ENCODE measurements at regions not wholly inside any gene's neighbourhood (a gene's known extent, or its start where the extent isn't known, plus 50 kb on each side); places are given as distances from the start of the nearest gene placed in this dataset.

GRCh38 chr3:22495791-22496190 lies 707.3 kb upstream of the UBE2E2 start:
- DNase-seq = no peak

- no peak for DNase-seq
Observed at GRCh38 chr3:22496641-22497040, 706.5 kb upstream of the UBE2E2 start.

- no peak for DNase-seq
Observed at GRCh38 chr3:22506871-22507270, 696.3 kb upstream of the UBE2E2 start.

GRCh38 chr3:22507709-22508108 lies 695.4 kb upstream of the UBE2E2 start:
- no peak for DNase-seq

- no peak for DNase-seq
Observed at GRCh38 chr3:22523925-22524324, 679.2 kb upstream of the UBE2E2 start.

- no peak for DNase-seq
Observed at GRCh38 chr3:22526266-22526837, 676.8 kb upstream of the UBE2E2 start.

- no peak for DNase-seq
Observed at GRCh38 chr3:22536541-22536940, 666.6 kb upstream of the UBE2E2 start.

GRCh38 chr3:22537560-22537959 lies 665.6 kb upstream of the UBE2E2 start:
- no peak for DNase-seq

- DNase-seq = no peak
Observed at GRCh38 chr3:22542311-22542710, 660.8 kb upstream of the UBE2E2 start.

GRCh38 chr3:22555753-22556435 lies 647.2 kb upstream of the UBE2E2 start:
- no peak for DNase-seq

- no peak for DNase-seq
Observed at GRCh38 chr3:22565393-22565792, 637.7 kb upstream of the UBE2E2 start.

GRCh38 chr3:22568285-22568684 lies 634.8 kb upstream of the UBE2E2 start:
- no peak for DNase-seq

- DNase-seq = no peak
Observed at GRCh38 chr3:22569570-22569969, 633.6 kb upstream of the UBE2E2 start.

- DNase-seq = no peak
Observed at GRCh38 chr3:22581007-22581406, 622.1 kb upstream of the UBE2E2 start.

- DNase-seq = no peak
Observed at GRCh38 chr3:22582266-22582665, 620.9 kb upstream of the UBE2E2 start.

GRCh38 chr3:22585504-22585903 lies 617.6 kb upstream of the UBE2E2 start:
- no peak for DNase-seq

- no peak for DNase-seq
Observed at GRCh38 chr3:22585911-22586310, 617.2 kb upstream of the UBE2E2 start.

GRCh38 chr3:22587446-22587845 lies 615.7 kb upstream of the UBE2E2 start:
- DNase-seq = no peak

- no peak for DNase-seq
Observed at GRCh38 chr3:22593638-22594037, 609.5 kb upstream of the UBE2E2 start.

- DNase-seq = no peak
Observed at GRCh38 chr3:22594990-22595389, 608.1 kb upstream of the UBE2E2 start.

- DNase-seq = no peak
Observed at GRCh38 chr3:22606461-22606860, 596.7 kb upstream of the UBE2E2 start.

GRCh38 chr3:22606938-22607337 lies 596.2 kb upstream of the UBE2E2 start:
- DNase-seq = no peak

- DNase-seq = no peak
Observed at GRCh38 chr3:22608093-22608492, 595.0 kb upstream of the UBE2E2 start.

- no peak for DNase-seq
Observed at GRCh38 chr3:22608721-22609120, 594.4 kb upstream of the UBE2E2 start.

- no peak for DNase-seq
Observed at GRCh38 chr3:22609139-22609538, 594.0 kb upstream of the UBE2E2 start.

All from stimulated activated CD4-positive, alpha-beta T cell treated with anti-CD3 and anti-CD28 coated beads, Interleukin-4, amount 100 ng/mL, for 24 hours (primary cell).